ENCODE measurements at regions not wholly inside any gene's neighbourhood (a gene's known extent, or its start where the extent isn't known, plus 50 kb on each side); places are given as distances from the start of the nearest gene placed in this dataset.
"Not testable (repeated sequence)": the region's sequence is repeated elsewhere in the genome, so short reads cannot be mapped to it uniquely, and the experiment has no call there.

DNA sequence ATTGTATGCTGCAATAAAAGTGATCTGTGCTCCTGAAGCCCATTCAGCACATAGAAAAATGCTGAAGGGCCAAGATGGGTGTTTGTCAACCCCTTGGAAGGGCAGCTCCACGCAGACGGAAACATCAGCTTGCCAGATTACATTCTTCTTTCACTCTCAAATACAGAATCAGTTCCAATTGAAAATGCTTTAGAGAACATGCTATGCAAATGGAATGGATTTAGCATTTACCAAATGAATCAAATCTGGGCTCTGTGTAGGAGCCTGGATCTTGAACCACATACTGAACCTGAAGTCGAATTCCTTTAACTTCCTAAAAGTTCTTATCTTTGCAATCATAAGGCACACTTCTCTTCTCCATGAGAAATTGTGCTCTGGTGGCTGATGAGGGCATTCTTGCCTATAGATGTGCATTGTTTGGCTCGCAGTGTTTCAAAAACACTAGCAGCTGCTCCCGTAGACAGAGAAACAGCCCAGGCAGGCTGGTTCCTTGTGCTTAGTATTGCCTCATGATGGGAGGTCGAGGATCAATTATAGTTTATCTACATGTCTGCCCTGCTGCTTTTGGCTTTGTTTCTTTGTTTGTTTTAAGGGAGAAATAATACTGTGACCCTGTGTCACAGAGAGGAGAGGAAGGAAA lies 489.8 kb upstream of the FLRT2 start:
- DNase-seq (ENCODE audit: low read depth, low spot score), result peak; percentile 30

DNA sequence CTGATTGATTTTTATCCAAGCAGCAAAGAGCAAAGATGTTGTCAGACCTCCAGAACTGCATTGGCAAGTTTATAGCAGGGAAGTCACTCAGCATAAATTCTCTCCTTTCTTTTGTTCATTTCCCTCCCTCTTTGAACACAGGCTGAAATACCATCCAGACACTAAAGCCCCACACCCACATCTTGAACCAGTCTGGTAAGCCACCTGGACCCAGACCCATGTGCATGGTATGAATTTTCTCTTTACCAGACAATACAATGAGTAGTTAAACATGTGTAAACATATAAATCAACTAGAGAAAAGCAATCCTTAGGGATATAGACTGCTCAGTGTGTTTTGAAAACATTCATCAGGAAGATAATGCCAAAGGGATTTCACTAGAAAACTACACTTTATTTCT lies 488.3 kb upstream of the FLRT2 start:
- DNase-seq (ENCODE audit: low read depth, low spot score), result no peak

DNA sequence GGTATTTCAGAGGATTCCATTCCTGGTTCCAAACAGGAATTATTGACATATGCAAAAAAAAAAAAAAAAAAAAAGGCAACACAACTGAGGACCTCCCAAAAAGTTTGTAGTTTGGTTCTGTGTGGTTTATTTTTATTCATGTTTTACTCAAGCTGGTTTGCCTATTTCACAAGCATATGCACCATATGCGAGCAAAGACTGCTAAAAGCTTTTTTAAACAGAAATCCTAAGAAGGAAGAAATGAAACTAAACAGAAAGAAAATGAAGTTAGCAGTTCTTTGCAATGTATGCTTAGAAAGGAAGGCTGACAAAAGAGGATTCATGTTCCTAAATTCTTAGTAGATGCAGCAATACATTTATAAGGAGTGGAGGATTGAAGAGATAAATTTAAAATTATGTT lies 487.6 kb upstream of the FLRT2 start:
- DNase-seq (ENCODE audit: low read depth, low spot score), result no peak

DNA sequence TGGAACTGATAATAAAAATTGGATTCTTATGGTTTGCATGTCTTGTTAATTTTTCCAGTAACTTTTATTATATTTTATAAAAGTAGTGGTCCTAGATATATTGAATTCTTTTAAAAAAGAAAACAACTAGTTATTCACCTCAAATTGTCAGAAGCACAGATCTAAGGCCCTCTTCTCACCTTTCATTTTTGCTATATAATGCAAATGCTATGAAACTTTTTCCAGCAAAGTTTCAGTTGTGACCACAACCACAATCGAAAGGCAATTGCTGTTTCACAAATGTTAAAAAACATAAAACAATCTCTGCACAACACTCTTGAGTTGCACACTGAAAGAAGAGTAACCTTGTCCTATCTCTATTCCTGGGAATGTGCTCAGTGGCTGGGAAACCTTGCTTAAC lies 479.8 kb upstream of the FLRT2 start:
- no peak for DNase-seq (ENCODE audit: low read depth, low spot score)

DNA sequence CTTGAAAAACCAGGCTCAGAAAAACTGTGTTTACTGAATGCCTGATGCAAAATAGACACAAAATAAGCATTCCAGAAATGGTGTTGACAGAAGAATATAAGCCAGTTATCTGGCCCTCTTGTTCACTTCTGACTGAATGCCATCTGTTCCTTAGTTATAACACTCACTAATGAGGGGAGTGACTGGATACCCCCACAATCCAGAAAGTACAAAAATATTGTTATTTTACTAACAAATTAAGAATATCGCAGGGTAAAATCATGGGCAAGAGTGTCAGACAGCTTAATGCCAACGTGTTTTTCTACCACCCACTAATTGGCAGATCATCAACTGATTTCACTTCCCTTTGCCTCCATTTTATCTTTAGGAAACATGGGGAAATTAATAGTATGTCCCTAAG lies 477.3 kb upstream of the FLRT2 start:
- no peak for DNase-seq (ENCODE audit: low read depth, low spot score)

DNA sequence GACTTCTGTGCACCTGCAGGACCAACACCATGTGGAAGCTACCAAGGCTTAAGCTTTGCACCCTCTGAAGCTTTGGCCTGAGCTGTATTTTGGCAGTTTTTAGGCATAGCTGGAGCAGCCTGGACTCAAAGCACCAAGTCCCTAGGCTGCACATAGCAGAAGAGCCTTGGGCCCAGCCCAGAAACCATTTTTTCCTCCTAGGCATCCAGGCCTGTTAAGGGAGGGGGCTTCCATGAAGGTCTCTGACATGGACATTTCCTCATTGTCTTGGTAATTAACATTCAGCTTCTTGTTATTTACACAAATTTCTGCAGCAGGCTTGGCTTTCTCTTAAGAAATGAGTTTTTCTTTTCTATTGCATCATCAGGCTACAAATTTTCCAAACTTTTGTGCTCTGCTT lies 475.8 kb upstream of the FLRT2 start:
- no peak for DNase-seq (ENCODE audit: low read depth, low spot score)

DNA sequence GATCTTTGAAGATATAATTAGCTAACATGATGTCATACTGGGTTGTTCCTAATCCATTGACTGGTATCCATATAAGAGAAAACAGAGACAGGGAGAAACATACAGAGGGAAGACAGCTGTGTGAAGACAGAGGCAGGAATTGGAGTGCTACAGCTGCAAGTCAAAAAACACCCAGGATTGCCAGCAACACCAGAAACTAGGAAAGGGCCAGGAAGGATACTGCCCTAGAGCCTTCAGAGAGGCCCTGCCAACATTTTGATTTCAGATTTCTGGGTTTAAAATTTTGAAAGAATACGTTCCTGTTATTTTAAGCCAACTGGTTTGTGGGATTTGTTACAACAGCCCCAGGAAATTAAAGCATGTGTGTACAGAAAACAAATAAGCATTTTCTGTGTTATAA lies 473.7 kb upstream of the FLRT2 start:
- DNase-seq (ENCODE audit: low read depth, low spot score), result no peak

DNA sequence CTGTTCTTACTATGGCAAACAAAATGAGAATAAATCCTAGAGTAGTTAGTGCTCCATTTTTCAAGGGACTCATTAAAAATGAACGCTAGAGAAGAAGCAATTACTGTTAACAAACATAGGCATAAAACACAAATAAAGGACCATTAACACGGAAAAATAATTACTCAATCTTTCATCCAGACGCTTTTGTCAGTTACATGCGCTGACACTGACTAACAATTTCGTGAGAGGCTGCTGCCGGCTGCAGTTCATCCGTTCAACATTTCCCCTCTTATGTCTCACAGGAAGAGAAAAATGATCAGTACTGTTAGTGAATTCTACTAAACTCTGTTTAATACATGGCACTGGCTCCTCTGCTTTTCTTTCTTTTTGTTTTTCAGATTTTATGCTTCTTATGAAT lies 472.7 kb upstream of the FLRT2 start:
- no peak for DNase-seq (ENCODE audit: low read depth, low spot score)

DNA sequence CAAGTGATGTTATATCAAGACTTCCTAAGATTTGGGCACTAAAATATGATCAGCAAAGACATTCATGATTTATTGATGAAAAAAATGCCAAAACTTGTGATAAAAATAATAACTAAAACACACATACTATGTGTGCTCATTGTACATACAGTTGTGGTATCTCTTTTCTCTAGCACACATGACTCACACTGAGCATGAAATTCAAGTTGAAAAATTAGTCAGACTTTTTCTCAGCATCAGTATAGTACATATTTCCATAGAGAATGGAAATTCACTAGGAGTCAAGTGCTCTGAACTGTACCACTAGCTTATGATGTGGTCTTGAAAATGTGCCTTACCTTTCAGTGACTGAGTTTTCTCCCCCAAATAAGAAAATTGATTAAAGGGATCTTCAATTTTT lies 471.8 kb upstream of the FLRT2 start:
- DNase-seq (ENCODE audit: low read depth, low spot score), result no peak

DNA sequence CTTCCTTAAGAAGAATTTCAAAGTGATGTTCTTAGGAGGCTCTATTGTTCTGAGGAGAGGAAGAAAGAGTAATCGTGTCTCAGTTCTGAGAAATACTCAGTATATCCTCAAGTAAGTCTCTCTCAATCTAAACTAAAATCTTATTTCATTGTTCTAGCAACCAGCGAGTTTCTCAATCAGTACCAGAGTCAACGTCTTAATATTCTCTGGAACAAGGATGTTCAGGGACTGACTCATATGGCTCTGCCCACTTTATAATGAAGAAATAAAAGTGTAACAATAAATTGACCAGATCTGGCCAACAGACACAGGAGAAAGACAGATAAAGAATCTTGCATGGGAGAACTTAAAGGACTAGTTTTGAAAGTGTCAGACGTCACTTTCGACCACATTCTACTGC lies 469.8 kb upstream of the FLRT2 start:
- no peak for DNase-seq (ENCODE audit: low read depth, low spot score)

DNA sequence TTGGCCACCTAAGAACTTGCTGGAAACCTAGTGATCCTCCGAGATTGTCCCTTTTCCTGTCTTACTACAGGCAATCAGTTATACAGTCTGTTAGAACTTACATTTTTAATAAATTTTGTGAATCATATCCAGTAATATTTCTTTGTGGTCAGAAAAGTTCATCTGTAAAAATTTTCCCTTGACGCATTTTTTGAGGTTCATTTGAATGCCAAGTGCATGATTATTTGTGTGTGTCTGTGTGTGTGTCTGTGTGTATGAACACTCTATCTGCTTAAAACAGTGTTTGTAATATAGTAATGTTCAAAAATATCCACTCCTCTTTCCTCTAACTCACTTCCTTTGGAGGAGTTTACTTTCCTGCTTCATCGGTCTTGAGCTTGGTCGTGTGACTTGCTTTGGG lies 468.7 kb upstream of the FLRT2 start:
- no peak for DNase-seq (ENCODE audit: low read depth, low spot score)

DNA sequence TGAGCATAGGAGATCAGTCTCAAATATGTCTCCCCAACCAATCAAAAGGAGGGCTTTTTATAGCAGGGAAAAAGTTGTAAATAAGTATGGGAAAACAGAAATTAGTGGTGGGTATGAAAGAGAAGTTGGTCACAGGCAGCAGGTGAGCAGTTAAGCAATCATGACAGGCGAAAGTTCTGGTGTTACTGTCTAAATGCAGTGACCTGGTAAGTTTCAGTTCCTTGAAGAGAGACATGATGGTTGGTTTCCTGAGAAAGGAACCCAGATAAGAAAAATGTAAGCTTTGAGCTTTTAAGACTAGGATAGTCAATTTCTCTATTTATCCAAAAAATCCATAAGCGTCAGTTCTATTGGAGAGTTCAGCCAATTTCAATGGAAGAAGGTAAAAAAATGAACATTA lies 466.2 kb upstream of the FLRT2 start:
- no peak for DNase-seq (ENCODE audit: low read depth, low spot score)

DNA sequence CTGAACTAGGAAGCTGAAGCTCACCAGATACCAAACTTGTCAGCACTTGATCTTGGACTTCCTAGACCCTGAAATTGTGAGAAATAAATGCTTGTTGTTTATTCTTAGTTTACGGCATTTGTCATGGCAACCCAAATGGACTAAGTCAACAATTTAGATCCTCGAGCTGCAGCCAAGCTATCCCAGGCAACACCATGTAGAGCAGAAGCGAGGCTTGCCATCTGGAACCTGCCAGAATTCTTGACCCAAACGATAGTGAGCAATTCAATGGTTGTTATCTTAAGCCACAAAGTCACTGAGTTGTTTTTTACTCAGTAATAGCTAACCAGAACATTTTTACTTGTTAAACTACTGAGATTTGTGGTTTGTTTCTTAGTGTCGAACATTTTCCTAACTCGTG lies 458.5 kb upstream of the FLRT2 start:
- DNase-seq (ENCODE audit: low read depth, low spot score), result no peak

DNA sequence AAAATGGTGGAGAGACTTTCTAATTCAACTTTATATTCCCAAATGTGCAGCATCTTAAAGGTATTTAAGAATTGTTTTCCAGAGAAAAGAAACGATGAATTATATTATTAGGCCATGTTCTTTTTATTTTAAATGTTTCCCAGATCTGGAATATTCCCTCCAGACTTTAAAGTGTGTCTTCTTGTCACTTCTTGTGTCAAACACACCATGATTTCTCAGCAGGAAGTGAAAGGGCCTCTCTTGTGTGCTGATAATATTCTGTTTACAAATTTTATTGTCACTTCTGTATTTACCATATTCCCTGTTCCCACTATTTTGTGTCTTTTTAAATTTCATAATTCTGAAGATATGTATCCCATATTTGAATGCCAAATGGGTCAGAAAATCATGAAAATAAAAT lies 455.0 kb upstream of the FLRT2 start:
- DNase-seq (ENCODE audit: low read depth, low spot score), result no peak

DNA sequence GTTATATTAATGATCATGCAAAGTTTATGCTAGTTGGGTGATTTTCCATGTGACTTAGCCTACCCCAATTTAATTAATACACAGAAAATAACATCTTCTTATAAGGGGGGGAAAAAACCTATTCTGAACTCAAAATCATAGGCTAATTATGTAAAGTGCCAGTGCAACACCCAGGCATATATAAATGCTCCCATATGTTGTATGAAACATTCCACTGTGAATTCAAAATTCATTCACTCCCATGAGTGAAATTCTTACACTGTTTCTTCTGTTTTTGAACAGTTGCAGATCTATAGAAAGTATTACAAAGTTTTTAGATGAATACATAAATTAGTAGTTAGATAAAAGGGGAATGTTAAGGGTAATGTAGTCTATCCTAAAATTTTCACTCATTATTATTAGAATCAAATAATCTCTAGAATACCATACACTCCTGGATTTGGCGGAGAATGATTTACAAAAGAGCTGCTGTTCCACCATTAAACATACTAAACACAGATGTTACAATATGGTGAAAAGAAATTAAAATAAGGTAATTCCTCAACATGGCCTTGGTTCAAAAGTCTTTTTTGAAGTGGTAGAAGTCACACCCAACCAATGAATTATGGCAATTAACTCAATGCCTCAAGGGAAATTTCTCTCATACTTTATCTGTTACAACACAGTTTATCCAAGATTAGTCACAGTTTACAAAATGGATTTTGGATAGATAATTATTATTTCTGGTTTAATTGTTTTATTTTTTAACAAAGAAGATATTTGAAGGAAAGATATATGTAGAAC lies 454.1 kb upstream of the FLRT2 start:
- DNase-seq (ENCODE audit: low read depth, low spot score), result no peak

DNA sequence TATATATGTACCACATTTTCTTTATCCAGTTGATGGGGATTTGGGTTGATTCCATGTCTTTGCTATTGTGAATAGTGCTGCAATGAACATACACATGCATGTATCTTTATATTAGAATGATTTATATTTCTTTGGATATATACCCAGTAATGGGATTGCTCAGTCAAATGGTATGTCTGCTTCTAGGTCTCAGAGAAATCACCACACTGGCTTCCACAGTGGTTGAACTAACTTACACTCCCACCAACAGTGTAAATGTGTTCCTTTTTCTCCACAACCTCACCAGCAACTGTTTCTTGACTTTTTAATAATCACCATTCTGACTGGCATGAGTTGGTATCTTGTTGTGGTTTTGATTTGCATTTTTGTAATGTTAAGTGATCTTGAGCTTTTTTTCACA lies 452.2 kb upstream of the FLRT2 start:
- DNase-seq (ENCODE audit: low read depth, low spot score), result not testable (repeated sequence)

DNA sequence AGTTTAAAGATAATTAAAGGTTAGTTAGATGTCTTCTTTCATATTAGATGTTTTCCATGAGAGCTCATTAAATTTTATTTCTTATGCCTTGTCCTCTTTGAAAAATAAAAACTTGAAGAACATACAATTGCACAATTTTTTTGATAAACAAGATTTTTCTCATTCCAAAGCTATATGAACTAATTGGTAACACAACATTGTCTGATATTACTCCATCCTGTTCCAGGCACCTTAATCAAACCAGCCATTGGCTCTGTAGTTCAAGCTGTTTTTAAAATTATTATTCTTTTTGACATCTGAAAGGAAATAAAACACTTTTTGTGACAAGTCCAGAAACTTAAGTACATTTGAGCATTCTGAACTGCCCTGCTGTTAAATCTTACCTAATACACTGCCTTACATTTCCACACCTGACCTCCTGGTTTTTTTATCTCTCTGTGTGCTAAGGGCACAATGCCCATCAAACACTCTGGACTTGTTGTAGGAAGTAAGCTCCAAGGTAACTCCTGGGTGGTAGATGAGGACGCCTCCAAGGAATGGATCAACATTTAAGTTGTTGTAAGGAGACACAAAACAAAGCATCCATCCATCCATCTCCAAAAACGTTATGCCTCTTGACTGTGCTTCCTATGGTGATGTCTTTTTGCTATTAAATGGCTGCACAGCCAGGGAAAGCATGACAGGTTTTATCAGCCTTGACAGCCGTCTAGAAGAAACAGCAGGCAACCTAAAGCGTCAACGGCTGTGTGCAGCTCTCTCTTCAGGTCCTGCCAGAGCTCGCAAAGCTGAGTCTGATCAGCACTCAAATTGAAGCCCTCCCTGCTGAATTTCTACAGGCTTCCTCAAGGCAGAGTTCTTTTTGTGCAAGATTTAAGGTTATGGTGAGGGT lies 449.9 kb upstream of the FLRT2 start:
- no peak for DNase-seq (ENCODE audit: low read depth, low spot score)

DNA sequence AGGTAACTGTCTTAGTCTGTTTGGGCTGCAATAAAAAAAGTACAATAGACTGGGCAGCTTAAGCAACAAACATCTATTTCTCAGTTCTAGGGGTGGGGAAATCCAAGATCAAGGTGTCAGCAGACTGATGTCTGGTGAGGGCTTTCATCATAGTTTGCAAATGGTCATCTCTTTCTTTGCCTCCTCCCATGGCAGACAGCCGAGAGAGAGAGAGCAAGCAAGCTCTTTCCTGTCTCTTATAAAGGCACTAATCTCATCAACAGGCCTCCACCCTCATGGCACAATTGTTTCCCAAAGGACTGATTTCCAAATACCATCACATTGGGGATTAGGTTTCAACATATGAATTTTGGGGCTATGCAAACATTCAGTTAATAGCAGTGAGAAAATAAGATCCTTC lies 445.6 kb upstream of the FLRT2 start:
- DNase-seq (ENCODE audit: low read depth, low spot score), result no peak

DNA sequence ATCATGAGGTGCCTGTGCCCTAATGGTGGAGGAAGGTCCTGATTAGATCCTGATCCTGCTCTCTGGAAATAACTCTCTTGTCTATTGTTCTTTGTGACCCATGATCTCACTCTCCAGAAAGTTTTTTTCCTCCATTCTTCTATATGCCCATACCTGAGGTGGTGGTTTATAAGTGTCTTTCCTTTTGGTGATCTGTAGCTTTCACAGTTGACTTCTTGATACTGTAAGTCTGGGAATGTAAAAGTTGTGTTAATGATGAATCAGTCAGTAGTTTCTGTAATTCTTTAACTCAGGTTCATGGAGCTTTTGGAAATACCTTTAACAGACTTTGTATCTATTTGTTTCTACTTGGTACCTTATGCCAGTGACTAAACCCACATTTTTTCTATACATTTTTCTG lies 444.0 kb upstream of the FLRT2 start:
- no peak for DNase-seq (ENCODE audit: low read depth, low spot score)

DNA sequence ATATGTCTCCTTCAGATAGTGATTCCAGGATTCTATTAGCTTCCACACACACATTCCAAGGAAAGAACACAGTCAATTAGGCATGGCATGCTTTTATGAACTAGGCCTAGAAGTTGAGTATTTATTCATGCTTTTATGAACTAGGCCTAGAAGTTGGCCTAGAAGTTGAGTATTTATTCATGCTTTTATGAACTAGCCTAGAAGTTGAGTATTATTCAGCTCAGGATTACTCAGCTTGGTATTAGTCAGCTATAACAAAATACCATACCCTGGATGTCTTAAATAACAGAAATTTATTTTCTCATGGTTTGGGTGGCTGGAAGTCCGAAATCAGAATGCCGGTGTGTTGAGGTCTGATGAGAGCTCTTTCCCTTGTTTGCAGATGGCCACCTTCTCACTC lies 442.7 kb upstream of the FLRT2 start:
- peak; percentile 21 for DNase-seq (ENCODE audit: low read depth, low spot score)

DNA sequence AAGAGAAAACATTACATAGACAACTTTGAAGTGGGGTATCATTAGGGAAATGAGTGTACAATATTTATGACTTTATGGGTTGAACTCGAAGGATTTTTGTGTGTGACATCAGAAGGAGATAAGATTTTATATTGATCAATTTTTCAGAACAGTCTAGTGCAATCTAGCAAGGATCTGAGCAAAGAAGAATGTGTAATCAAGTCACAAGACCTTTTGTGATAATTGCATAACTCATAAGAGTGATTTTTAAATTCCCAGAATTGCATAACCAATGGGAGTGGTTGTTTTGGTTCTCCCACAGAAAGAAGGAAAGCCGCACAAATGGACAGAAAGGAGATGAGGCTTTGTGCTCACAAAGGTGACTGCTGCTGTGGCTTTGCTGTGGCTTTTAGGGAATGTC lies 441.8 kb upstream of the FLRT2 start:
- DNase-seq (ENCODE audit: low read depth, low spot score), result no peak

DNA sequence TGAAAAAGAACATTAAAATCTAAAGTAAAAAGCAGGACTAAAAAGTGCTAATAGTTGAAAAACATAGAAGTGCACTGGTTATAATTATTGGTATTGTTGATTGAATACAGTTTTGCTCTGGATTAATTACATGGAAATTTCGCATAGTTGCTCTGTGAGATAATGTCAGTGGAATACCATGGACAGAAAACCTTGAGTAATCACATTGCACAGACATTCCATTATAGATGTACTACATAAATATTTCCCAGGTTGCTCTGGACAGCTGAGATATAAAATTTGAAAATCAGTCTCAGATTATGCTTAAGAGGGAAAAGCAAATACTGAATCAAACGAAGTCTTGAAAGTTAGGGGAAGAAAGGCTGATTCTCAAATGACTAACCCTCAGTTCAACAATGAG lies 439.3 kb upstream of the FLRT2 start:
- DNase-seq (ENCODE audit: low read depth, low spot score), result peak; percentile 16

Measured in astrocyte of the hippocampus (primary cell).